ENCODE measurements at regions not wholly inside any gene's neighbourhood (a gene's known extent, or its start where the extent isn't known, plus 50 kb on each side); places are given as distances from the start of the nearest gene placed in this dataset.
"Not testable (repeated sequence)": the region's sequence is repeated elsewhere in the genome, so short reads cannot be mapped to it uniquely, and the experiment has no call there.

DNA sequence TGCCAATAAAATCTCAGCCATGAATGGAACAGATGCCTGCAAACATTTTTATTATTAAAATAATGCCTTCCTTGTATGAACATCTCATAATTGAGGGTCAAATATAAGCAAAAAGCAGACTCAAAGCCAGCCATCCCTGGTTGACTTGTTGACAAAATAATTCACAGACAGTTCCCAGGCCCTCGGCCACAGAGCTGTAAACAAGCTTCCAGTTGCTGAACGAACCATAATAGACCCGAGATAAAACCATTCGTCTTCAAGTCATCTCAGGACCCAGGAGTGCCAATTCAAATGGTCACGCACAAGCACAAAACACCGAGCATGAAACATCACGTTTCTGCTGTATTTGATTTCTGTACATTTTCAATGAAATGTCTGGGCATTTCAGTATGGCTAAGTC is 113.3 kb upstream of the CDYL start:
- ChIA-PET POLR2A (no interaction called here), CTCF (no interaction called here)
- ATAC-seq (no peak), DNase-seq (no peak)
- H3K9me3 Mint-ChIP-seq (ENCODE audit: insufficient read depth), result no peaks in the 10 kb centered on the region
- H3K27ac Mint-ChIP-seq, result no peak overlapping the region
- no peaks in the 10 kb centered on the region for H3K4me1 Mint-ChIP-seq (ENCODE audit: low read depth)
- H3K4me3 Mint-ChIP-seq, result no peak overlapping the region
- peaks cover 4% of the 10 kb centered on the region for H3K27me3 Mint-ChIP-seq (ENCODE audit: low read depth)
- H3K36me3 Mint-ChIP-seq (ENCODE audit: low read depth), result no peaks in the 10 kb centered on the region

DNA sequence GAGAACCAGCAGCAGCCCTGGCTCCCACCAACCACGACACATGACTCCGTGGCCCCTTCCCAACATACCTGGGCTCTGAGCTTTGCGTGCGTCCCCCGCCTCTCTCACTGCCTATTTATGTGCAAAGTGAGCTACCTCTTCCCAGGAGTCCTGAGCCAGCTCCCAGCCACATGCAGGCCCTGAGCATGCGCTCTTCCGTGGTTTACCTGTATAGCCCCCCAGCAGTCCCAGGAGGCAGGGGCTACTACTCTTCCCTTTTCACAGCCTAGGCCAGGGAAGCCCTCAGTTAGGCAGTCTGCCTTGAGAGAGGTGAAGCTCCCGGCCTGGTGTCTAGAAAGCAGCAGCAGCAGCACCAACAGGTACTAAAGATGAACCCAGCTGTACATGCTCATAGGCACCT is 114.8 kb upstream of the CDYL start:
- Mint-ChIP-seq H3K27ac (no peak overlapping the region), H3K4me3 (no peak overlapping the region), H3K27me3 (ENCODE audit: low read depth) (peaks cover 4% of the 10 kb centered on the region), H3K4me1 (ENCODE audit: low read depth) (no peaks in the 10 kb centered on the region), H3K9me3 (ENCODE audit: insufficient read depth) (no peaks in the 10 kb centered on the region), H3K36me3 (ENCODE audit: low read depth) (no peaks in the 10 kb centered on the region)
- ATAC-seq (no peak), DNase-seq (no peak)
- ChIA-PET POLR2A (interaction anchor here (1.0 kb wide), 1 partner anchor 55 kb away, joined by 4 read pairs; no protein-coding TSS in a partner anchor), CTCF (no interaction called here)

DNA sequence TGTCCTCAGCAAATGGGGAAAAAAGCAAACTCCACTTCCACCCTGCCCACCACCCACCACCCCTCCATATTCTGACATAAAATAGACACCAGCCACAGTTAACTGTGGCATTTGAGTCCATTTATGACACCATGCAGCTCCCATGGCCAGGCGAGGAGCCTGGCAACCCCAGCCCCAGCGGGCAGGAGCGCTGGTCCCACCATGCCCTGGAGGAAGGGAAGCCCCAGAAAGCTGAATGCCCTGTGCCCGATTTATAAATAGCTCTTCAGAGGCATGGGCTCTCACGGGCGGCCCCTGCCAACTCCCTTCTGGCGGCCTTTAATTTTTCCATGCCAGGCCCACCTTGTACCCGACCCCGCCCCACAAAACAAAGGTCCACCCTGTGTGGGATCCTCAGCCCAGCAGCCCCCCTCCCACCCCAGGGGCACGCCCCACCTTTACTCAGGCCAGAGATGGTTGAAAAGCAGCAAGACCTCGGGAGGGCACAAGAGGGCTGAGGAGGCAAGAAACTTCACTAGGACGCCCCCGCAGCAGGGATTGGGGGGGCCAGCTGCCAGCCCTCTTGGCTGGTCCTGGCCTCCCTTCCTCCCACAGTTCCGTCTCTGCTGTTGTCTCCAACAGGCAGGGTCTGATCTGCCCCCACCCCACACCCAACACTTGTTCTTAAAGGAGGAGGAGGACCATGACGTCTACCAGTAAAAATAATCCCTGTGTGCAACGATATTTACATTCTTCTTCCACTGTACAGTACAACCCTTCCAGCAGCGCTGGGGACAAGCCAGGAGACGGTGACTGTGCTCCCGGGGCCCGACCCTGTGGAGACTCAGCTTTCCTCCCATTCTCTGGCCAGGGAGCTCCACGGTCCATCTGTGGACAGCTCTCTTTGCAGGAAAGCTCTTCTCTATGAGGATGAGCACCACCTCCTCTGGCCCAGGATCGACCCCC is 115.6 kb upstream of the CDYL start:
- Mint-ChIP-seq H3K4me3 (no peak overlapping the region), H3K27me3 (ENCODE audit: low read depth) (peaks cover 4% of the 10 kb centered on the region), H3K36me3 (ENCODE audit: low read depth) (no peaks in the 10 kb centered on the region), H3K4me1 (ENCODE audit: low read depth) (no peaks in the 10 kb centered on the region), H3K9me3 (ENCODE audit: insufficient read depth) (no peaks in the 10 kb centered on the region), H3K27ac (no peak overlapping the region)
- DNase-seq (no peak), ATAC-seq (no peak)
- ChIA-PET CTCF (no interaction called here), POLR2A (interaction anchor here (1.0 kb wide), 1 partner anchor 56 kb away, joined by 4 read pairs; no protein-coding TSS in a partner anchor)

DNA sequence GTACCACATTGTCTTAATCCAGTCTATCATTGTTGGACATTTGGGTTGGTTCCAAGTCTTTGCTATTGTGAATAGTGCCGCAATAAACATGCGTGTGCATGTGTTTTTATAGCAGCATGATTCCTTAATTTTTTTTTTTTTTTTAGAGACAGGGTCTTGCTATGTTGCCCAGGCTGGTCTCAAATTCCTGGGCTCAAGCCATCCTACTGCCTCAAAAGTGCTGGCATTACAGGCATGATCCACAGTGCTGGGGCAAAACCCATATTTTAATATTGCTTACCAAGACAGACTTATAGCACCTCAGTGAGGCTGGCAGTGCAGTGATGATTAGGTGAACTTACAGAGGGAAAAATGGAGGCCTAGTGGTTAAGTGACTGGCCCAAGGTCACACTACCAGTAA is 116.5 kb upstream of the CDYL start:
- ATAC-seq; POLR2A ChIA-PET; DNase-seq; CTCF ChIA-PET; H3K36me3 Mint-ChIP-seq (ENCODE audit: low read depth); H3K4me1 Mint-ChIP-seq (ENCODE audit: low read depth); H3K4me3 Mint-ChIP-seq; H3K27ac Mint-ChIP-seq; H3K9me3 Mint-ChIP-seq (ENCODE audit: insufficient read depth); H3K27me3 Mint-ChIP-seq (ENCODE audit: low read depth): not testable (repeated sequence)

- no peak for ATAC-seq
- H3K36me3 Mint-ChIP-seq (ENCODE audit: low read depth), result no peaks in the 10 kb centered on the region
- H3K27me3 Mint-ChIP-seq (ENCODE audit: low read depth), result peaks cover 8% of the 10 kb centered on the region
Measured at GRCh38 chr6:4658486-4658885, 117.7 kb upstream of the CDYL start.

GRCh38 chr6:4656106-4656505 is 120.1 kb upstream of the CDYL start:
- ChIA-PET POLR2A (no interaction called here), CTCF (no interaction called here)
- H3K4me3 Mint-ChIP-seq, result no peak overlapping the region
- no peak for ATAC-seq
- peaks cover 11% of the 10 kb centered on the region for H3K27me3 Mint-ChIP-seq (ENCODE audit: low read depth)
- H3K4me1 Mint-ChIP-seq (ENCODE audit: low read depth), result no peaks in the 10 kb centered on the region
- no peaks in the 10 kb centered on the region for H3K36me3 Mint-ChIP-seq (ENCODE audit: low read depth)
- H3K27ac Mint-ChIP-seq, result no peak overlapping the region
- H3K9me3 Mint-ChIP-seq (ENCODE audit: insufficient read depth), result no peaks in the 10 kb centered on the region
- no peak for DNase-seq

More at GRCh38 chr6:4658486-4658885, 117.7 kb upstream of the CDYL start:
- H3K4me1 Mint-ChIP-seq (ENCODE audit: low read depth), result no peaks in the 10 kb centered on the region
- H3K27ac Mint-ChIP-seq, result no peak overlapping the region
- DNase-seq, result no peak
- ChIA-PET CTCF (no interaction called here), POLR2A (no interaction called here)
- no peak overlapping the region for H3K4me3 Mint-ChIP-seq
- no peaks in the 10 kb centered on the region for H3K9me3 Mint-ChIP-seq (ENCODE audit: insufficient read depth)

- ChIA-PET CTCF (no interaction called here), POLR2A (no interaction called here)
- no peaks in the 10 kb centered on the region for H3K9me3 Mint-ChIP-seq (ENCODE audit: insufficient read depth)
- peaks cover 11% of the 10 kb centered on the region for H3K27me3 Mint-ChIP-seq (ENCODE audit: low read depth)
- H3K36me3 Mint-ChIP-seq (ENCODE audit: low read depth), result no peaks in the 10 kb centered on the region
- no peaks in the 10 kb centered on the region for H3K4me1 Mint-ChIP-seq (ENCODE audit: low read depth)
- H3K4me3 Mint-ChIP-seq, result no peak overlapping the region
- H3K27ac Mint-ChIP-seq, result no peak overlapping the region
- DNase-seq (no peak), ATAC-seq (no peak)
Measured at GRCh38 chr6:4655196-4656025, 120.8 kb upstream of the CDYL start.

- ChIA-PET CTCF (no interaction called here), POLR2A (no interaction called here)
- H3K4me3 Mint-ChIP-seq, result no peak overlapping the region
- no peak for ATAC-seq
- H3K9me3 Mint-ChIP-seq (ENCODE audit: insufficient read depth), result no peaks in the 10 kb centered on the region
- no peak overlapping the region for H3K27ac Mint-ChIP-seq
- H3K27me3 Mint-ChIP-seq (ENCODE audit: low read depth), result peaks cover 18% of the 10 kb centered on the region
- H3K4me1 Mint-ChIP-seq (ENCODE audit: low read depth), result no peaks in the 10 kb centered on the region
- no peak for DNase-seq
- H3K36me3 Mint-ChIP-seq (ENCODE audit: low read depth), result no peaks in the 10 kb centered on the region
Measured at GRCh38 chr6:4653141-4653540, 123.1 kb upstream of the CDYL start.

- ChIA-PET CTCF (no interaction called here), POLR2A (no interaction called here)
- Mint-ChIP-seq H3K27ac (no peak overlapping the region), H3K9me3 (ENCODE audit: insufficient read depth) (no peaks in the 10 kb centered on the region), H3K4me1 (ENCODE audit: low read depth) (peaks cover 7% of the 10 kb centered on the region), H3K4me3 (no peak overlapping the region), H3K36me3 (ENCODE audit: low read depth) (no peaks in the 10 kb centered on the region), H3K27me3 (ENCODE audit: low read depth) (peaks cover 25% of the 10 kb centered on the region)
- no peak for ATAC-seq
- DNase-seq, result no peak
Measured at GRCh38 chr6:4651831-4652467, 124.3 kb upstream of the CDYL start.

- no peaks in the 10 kb centered on the region for H3K36me3 Mint-ChIP-seq (ENCODE audit: low read depth)
- peaks cover 24% of the 10 kb centered on the region for H3K27me3 Mint-ChIP-seq (ENCODE audit: low read depth)
- ATAC-seq, result no peak
- peaks cover 7% of the 10 kb centered on the region for H3K4me1 Mint-ChIP-seq (ENCODE audit: low read depth)
- ChIA-PET CTCF (no interaction called here), POLR2A (no interaction called here)
- no peak for DNase-seq
- no peaks in the 10 kb centered on the region for H3K9me3 Mint-ChIP-seq (ENCODE audit: insufficient read depth)
- H3K27ac Mint-ChIP-seq, result no peak overlapping the region
- H3K4me3 Mint-ChIP-seq, result no peak overlapping the region
Measured at GRCh38 chr6:4649728-4650127, 126.5 kb upstream of the CDYL start.

DNA sequence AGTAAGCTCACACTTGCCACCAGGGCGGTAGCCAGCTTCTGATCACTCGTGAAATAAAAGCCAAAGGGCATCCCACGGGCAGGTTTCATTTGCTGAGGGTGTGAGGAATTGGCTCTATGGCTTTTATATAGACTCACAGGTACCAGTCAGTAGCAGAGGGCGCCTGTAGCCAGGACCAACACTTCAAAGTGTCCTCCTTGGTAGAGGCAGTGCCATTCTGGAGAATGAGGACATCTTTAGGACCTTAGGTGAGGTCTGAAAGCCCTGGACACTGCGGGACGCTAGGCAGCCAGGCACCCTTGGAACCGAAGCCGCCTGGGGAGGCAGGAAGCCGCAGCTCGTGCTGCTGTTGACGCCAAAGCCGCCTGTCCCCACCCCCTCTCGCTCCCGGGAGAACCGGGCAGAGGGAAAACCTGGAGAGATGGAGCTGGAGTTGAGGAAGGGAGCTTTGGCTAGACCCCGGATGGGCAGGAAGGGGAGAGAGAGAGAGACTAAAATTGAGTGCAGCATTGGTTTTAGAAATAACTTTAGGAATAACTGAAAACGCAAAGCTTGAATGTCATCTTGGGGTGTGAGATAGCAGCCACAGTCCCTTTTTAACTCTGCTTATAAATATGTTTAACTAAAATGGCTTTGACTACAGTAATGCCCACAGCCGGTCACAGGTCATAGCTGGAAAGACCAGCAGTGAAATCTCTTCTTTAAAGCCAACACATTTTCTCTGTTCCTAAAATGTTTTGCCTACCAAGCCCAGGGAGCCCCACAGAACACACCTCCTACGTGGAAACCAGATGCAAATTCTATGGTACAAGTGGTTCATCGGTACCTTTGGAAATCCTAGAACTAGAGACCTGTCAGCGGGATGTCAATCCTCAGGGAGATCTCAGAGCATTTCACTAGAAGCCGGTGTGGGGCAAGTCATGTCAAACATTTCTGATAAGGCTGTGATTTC is 128.5 kb upstream of the CDYL start:
- peaks cover 29% of the 10 kb centered on the region for H3K27me3 Mint-ChIP-seq (ENCODE audit: low read depth)
- peak overlapping the region; percentile 16 for H3K4me3 Mint-ChIP-seq
- H3K36me3 Mint-ChIP-seq (ENCODE audit: low read depth), result no peaks in the 10 kb centered on the region
- no peak for ATAC-seq
- CTCF ChIA-PET, result interaction anchor here (1.3 kb wide), 1 partner anchor 11 kb away, joined by 3 read pairs; no protein-coding TSS in a partner anchor
- peaks cover 7% of the 10 kb centered on the region for H3K4me1 Mint-ChIP-seq (ENCODE audit: low read depth)
- H3K27ac Mint-ChIP-seq, result no peak overlapping the region
- DNase-seq, result peak; percentile 35
- no peaks in the 10 kb centered on the region for H3K9me3 Mint-ChIP-seq (ENCODE audit: insufficient read depth)
- POLR2A ChIA-PET, result no interaction called here
